ENCODE measurements at regions not wholly inside any gene's neighbourhood (a gene's known extent, or its start where the extent isn't known, plus 50 kb on each side); places are given as distances from the start of the nearest gene placed in this dataset.

DNA sequence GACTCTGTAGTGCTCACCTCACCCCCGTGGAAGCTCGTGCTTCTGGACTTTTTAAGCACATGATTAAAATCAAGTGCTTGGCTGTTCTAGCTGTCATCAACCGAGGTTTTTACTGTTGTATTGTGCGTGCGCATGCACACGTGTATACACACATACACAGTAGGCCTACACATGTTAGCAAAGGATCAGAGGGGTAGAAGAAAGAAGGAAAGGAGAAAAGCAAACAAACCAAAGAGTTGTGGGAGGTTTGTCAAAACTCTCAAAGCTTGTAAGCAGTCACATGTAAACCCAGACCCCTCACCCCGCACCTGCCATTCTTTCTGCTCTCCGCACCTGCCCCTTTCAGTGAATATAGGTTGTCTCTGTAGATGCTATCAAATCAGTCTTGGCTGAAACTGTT is 311.8 kb downstream of the HS3ST1 start:
- H2BK5ac ChIP-seq (ENCODE audit: low read depth, low read length, poor library complexity): no peak overlapping the region

DNA sequence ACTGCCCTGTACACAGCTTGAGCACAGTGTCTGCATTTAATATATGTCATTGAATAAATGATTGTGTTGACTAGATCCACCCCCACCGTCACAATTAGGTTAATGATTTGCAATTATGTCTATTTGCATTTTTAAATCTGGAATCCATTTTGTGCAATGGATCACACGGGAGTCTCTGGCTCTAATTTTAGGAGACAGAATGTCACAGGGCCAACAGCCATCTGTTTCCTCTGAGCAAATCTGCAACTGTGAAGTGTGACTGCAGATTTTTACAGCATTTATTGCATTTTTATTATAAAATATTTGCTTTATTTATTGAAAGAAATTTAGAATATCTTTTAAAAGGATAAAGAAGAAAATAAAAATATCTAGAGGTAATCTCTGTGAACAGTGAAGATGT is 316.8 kb downstream of the HS3ST1 start:
- no peak overlapping the region for H3K18ac ChIP-seq (ENCODE audit: low read length)
- H3K79me1 ChIP-seq (ENCODE audit: low read length): no peaks in the 10 kb centered on the region
- no peak overlapping the region for H4K12ac ChIP-seq (ENCODE audit: low read depth, low read length)
- no peak overlapping the region for H3K27ac ChIP-seq (ENCODE audit: low read depth, low read length)
- no peak for DNase-seq
- H3K14ac ChIP-seq (ENCODE audit: low read length): no peak overlapping the region
- H4K8ac ChIP-seq (ENCODE audit: low read depth, low read length): no peak overlapping the region
- no peak overlapping the region for H3K23ac ChIP-seq (ENCODE audit: low read length)
- no peaks in the 10 kb centered on the region for H3K36me3 ChIP-seq (ENCODE audit: control insufficient read depth in 1 of 2, insufficient read depth in 2 of 2, low read length in 2 of 2)
- no CpG with 5 or more reads among the region's 2 CpGs for WGBS (ENCODE audit: extremely low coverage, insufficient coverage, insufficient read length)
- no peaks in the 10 kb centered on the region for H3K9me3 ChIP-seq (ENCODE audit: insufficient read depth, low read depth, low read length)
- H3K9ac ChIP-seq (ENCODE audit: low read length): no peak overlapping the region
- H3K4me3 ChIP-seq (ENCODE audit: low read depth, low read length): no peak overlapping the region
- H2AK5ac ChIP-seq (ENCODE audit: low read length): no peak overlapping the region
- no peaks in the 10 kb centered on the region for H3K79me2 ChIP-seq (ENCODE audit: control insufficient read depth, insufficient read depth, low read length, poor library complexity)
- no peaks in the 10 kb centered on the region for H3K27me3 ChIP-seq (ENCODE audit: insufficient read depth, low read length)
- H2BK120ac ChIP-seq (ENCODE audit: insufficient read depth, low read length, poor library complexity): no peak overlapping the region
- H2BK5ac ChIP-seq (ENCODE audit: low read depth, low read length, poor library complexity): no peak overlapping the region
- H3K4me1 ChIP-seq (ENCODE audit: control insufficient read depth in 1 of 2, insufficient read depth in 2 of 2, low read length in 2 of 2): no peaks in the 10 kb centered on the region
- H4K91ac ChIP-seq (ENCODE audit: low read depth, low read length): no peak overlapping the region
- H2AFZ ChIP-seq (ENCODE audit: insufficient read depth, low read length, poor library complexity): no peak overlapping the region
- no peak overlapping the region for H2BK12ac ChIP-seq (ENCODE audit: low read length)
- no peak overlapping the region for H3K4ac ChIP-seq (ENCODE audit: low read depth, low read length)
- no peak overlapping the region for H3K4me2 ChIP-seq (ENCODE audit: low read length)

More for the DNA sequence above, 311.8 kb downstream of the HS3ST1 start:
- H2AFZ ChIP-seq (ENCODE audit: insufficient read depth, low read length, poor library complexity): no peak overlapping the region
- H3K4me3 ChIP-seq (ENCODE audit: low read depth, low read length): no peak overlapping the region
- no peak overlapping the region for H3K23ac ChIP-seq (ENCODE audit: low read length)
- DNase-seq: no peak
- H3K9ac ChIP-seq (ENCODE audit: low read length): no peak overlapping the region
- no peaks in the 10 kb centered on the region for H3K27me3 ChIP-seq (ENCODE audit: insufficient read depth, low read length)
- no peak overlapping the region for H4K91ac ChIP-seq (ENCODE audit: low read depth, low read length)
- no peak overlapping the region for H2BK12ac ChIP-seq (ENCODE audit: low read length)
- H4K8ac ChIP-seq (ENCODE audit: low read depth, low read length): no peak overlapping the region
- WGBS (ENCODE audit: extremely low coverage, insufficient coverage, insufficient read length): no CpG with 5 or more reads among the region's 8 CpGs
- no peak overlapping the region for H3K27ac ChIP-seq (ENCODE audit: low read depth, low read length)
- no peak overlapping the region for H3K14ac ChIP-seq (ENCODE audit: low read length)
- H3K9me3 ChIP-seq (ENCODE audit: insufficient read depth, low read depth, low read length): no peaks in the 10 kb centered on the region
- no peaks in the 10 kb centered on the region for H3K79me2 ChIP-seq (ENCODE audit: control insufficient read depth, insufficient read depth, low read length, poor library complexity)
- no peak overlapping the region for H4K12ac ChIP-seq (ENCODE audit: low read depth, low read length)
- H3K18ac ChIP-seq (ENCODE audit: low read length): no peak overlapping the region
- H2BK120ac ChIP-seq (ENCODE audit: insufficient read depth, low read length, poor library complexity): no peak overlapping the region
- H3K4me2 ChIP-seq (ENCODE audit: low read length): no peak overlapping the region
- H3K36me3 ChIP-seq (ENCODE audit: control insufficient read depth in 1 of 2, insufficient read depth in 2 of 2, low read length in 2 of 2): no peaks in the 10 kb centered on the region
- H3K4ac ChIP-seq (ENCODE audit: low read depth, low read length): no peak overlapping the region
- no peaks in the 10 kb centered on the region for H3K4me1 ChIP-seq (ENCODE audit: control insufficient read depth in 1 of 2, insufficient read depth in 2 of 2, low read length in 2 of 2)
- H3K79me1 ChIP-seq (ENCODE audit: low read length): no peaks in the 10 kb centered on the region
- no peak overlapping the region for H2AK5ac ChIP-seq (ENCODE audit: low read length)

DNA sequence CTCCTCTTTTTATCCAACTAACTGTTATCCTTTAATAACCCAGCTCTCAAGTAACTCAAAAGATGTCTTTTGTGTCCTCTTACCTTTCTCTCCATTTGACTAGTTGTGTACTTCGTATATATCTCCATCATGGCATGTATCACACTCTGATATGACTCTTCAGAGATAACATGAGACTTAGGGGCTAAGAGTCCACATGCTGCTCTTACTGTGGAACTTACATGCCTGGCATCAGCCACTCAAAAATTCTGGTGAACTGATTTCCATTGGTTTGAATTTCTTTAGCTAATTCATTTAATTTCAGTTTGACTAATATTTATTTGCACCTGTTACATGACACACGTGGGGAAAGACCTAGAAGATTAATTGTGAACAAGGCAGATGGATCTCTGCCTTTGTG is 317.3 kb downstream of the HS3ST1 start:
- no peak overlapping the region for H2AK5ac ChIP-seq (ENCODE audit: low read length)
- H3K4me1 ChIP-seq (ENCODE audit: control insufficient read depth in 1 of 2, insufficient read depth in 2 of 2, low read length in 2 of 2): no peaks in the 10 kb centered on the region
- H3K27ac ChIP-seq (ENCODE audit: low read depth, low read length): no peak overlapping the region
- no peak overlapping the region for H2AFZ ChIP-seq (ENCODE audit: insufficient read depth, low read length, poor library complexity)
- H3K23ac ChIP-seq (ENCODE audit: low read length): no peak overlapping the region
- no peaks in the 10 kb centered on the region for H3K36me3 ChIP-seq (ENCODE audit: control insufficient read depth in 1 of 2, insufficient read depth in 2 of 2, low read length in 2 of 2)
- H4K8ac ChIP-seq (ENCODE audit: low read depth, low read length): no peak overlapping the region
- no peak overlapping the region for H3K4ac ChIP-seq (ENCODE audit: low read depth, low read length)
- H3K79me2 ChIP-seq (ENCODE audit: control insufficient read depth, insufficient read depth, low read length, poor library complexity): no peaks in the 10 kb centered on the region
- H3K4me3 ChIP-seq (ENCODE audit: low read depth, low read length): no peak overlapping the region
- H3K27me3 ChIP-seq (ENCODE audit: insufficient read depth, low read length): no peaks in the 10 kb centered on the region
- no peak overlapping the region for H4K91ac ChIP-seq (ENCODE audit: low read depth, low read length)
- no peaks in the 10 kb centered on the region for H3K79me1 ChIP-seq (ENCODE audit: low read length)
- H3K14ac ChIP-seq (ENCODE audit: low read length): no peak overlapping the region
- H2BK12ac ChIP-seq (ENCODE audit: low read length): no peak overlapping the region
- no peak overlapping the region for H3K4me2 ChIP-seq (ENCODE audit: low read length)
- no CpG with 5 or more reads among the region's 2 CpGs for WGBS (ENCODE audit: extremely low coverage, insufficient coverage, insufficient read length)
- H3K9ac ChIP-seq (ENCODE audit: low read length): no peak overlapping the region
- H3K18ac ChIP-seq (ENCODE audit: low read length): no peak overlapping the region
- H3K9me3 ChIP-seq (ENCODE audit: insufficient read depth, low read depth, low read length): no peaks in the 10 kb centered on the region
- H4K12ac ChIP-seq (ENCODE audit: low read depth, low read length): no peak overlapping the region
- H2BK5ac ChIP-seq (ENCODE audit: low read depth, low read length, poor library complexity): no peak overlapping the region
- DNase-seq: no peak
- H2BK120ac ChIP-seq (ENCODE audit: insufficient read depth, low read length, poor library complexity): no peak overlapping the region

DNA sequence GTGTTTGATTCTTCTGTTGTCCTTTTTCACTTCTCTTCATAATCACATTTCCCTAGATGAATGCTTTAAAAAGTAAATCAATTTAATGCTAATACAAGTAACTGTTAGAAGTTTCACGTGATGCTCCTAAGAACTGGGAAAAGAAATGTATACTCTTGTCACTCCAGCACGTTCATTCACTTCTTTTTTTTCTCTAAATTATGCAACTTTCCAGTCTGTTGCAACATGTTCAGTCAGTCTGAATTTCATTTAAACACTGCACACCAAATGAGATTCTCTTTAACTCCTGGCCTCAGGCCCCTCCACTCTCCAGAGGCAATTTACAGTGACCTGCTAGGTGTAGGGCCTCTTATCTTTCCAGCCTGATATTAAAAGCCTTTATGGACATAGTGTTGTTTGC is 321.9 kb downstream of the HS3ST1 start:
- H2BK120ac ChIP-seq (ENCODE audit: insufficient read depth, low read length, poor library complexity): no peak overlapping the region
- no peak overlapping the region for H3K18ac ChIP-seq (ENCODE audit: low read length)
- H3K23ac ChIP-seq (ENCODE audit: low read length): no peak overlapping the region
- no peak overlapping the region for H2AFZ ChIP-seq (ENCODE audit: insufficient read depth, low read length, poor library complexity)
- no peak overlapping the region for H2AK5ac ChIP-seq (ENCODE audit: low read length)
- H3K4me1 ChIP-seq (ENCODE audit: control insufficient read depth in 1 of 2, insufficient read depth in 2 of 2, low read length in 2 of 2): no peaks in the 10 kb centered on the region
- H3K4ac ChIP-seq (ENCODE audit: low read depth, low read length): no peak overlapping the region
- H2BK12ac ChIP-seq (ENCODE audit: low read length): no peak overlapping the region
- H3K9me3 ChIP-seq (ENCODE audit: insufficient read depth, low read depth, low read length): no peaks in the 10 kb centered on the region
- no peak overlapping the region for H3K4me2 ChIP-seq (ENCODE audit: low read length)
- H3K79me1 ChIP-seq (ENCODE audit: low read length): no peaks in the 10 kb centered on the region
- no peak overlapping the region for H2BK5ac ChIP-seq (ENCODE audit: low read depth, low read length, poor library complexity)
- H3K36me3 ChIP-seq (ENCODE audit: control insufficient read depth in 1 of 2, insufficient read depth in 2 of 2, low read length in 2 of 2): no peaks in the 10 kb centered on the region
- DNase-seq: peak in 1 of 2 donors; percentile 70
- H3K9ac ChIP-seq (ENCODE audit: low read length): no peak overlapping the region
- no peak overlapping the region for H4K8ac ChIP-seq (ENCODE audit: low read depth, low read length)
- H3K14ac ChIP-seq (ENCODE audit: low read length): no peak overlapping the region
- H3K79me2 ChIP-seq (ENCODE audit: control insufficient read depth, insufficient read depth, low read length, poor library complexity): no peaks in the 10 kb centered on the region
- H4K12ac ChIP-seq (ENCODE audit: low read depth, low read length): no peak overlapping the region
- WGBS (ENCODE audit: extremely low coverage, insufficient coverage, insufficient read length): no CpG with 5 or more reads among the region's 2 CpGs
- H3K27me3 ChIP-seq (ENCODE audit: insufficient read depth, low read length): no peaks in the 10 kb centered on the region
- no peak overlapping the region for H3K27ac ChIP-seq (ENCODE audit: low read depth, low read length)
- H4K91ac ChIP-seq (ENCODE audit: low read depth, low read length): no peak overlapping the region
- H3K4me3 ChIP-seq (ENCODE audit: low read depth, low read length): no peak overlapping the region
